ENCODE measurements at regions not wholly inside any gene's neighbourhood (a gene's known extent, or its start where the extent isn't known, plus 50 kb on each side); places are given as distances from the start of the nearest gene placed in this dataset.

DNA sequence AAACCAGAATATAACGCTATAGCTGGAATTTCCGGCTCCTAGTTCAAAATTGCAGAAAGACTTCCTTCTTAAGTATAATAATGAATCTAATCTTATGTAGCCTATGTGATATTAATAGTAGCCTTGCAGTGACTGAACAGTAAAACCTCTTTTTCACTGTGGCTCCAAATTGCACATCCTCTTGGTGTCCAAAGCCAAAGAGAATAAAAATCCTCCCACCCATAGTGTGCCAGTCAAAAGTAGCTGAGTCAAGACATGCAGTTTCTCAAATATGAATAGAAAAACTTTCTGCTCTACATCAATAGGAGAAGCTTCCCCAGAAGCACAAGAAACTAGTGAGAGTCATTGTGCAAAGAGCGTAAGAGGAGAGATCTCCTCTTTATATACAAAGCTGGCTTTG lies 76.0 kb upstream of the PICALM start:
- TF ChIP-seq, protein P1, sequence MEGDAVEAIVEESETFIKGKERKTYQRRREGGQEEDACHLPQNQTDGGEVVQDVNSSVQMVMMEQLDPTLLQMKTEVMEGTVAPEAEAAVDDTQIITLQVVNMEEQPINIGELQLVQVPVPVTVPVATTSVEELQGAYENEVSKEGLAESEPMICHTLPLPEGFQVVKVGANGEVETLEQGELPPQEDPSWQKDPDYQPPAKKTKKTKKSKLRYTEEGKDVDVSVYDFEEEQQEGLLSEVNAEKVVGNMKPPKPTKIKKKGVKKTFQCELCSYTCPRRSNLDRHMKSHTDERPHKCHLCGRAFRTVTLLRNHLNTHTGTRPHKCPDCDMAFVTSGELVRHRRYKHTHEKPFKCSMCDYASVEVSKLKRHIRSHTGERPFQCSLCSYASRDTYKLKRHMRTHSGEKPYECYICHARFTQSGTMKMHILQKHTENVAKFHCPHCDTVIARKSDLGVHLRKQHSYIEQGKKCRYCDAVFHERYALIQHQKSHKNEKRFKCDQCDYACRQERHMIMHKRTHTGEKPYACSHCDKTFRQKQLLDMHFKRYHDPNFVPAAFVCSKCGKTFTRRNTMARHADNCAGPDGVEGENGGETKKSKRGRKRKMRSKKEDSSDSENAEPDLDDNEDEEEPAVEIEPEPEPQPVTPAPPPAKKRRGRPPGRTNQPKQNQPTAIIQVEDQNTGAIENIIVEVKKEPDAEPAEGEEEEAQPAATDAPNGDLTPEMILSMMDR (conservative IDR thresholded peaks at IDR 0.05; ENCODE audit: low read length): no peak
- TF ChIP-seq EZH2phosphoT487 (IDR thresholded peaks at IDR 0.05; ENCODE audit: borderline replicate concordance, low read depth, low read length): no peak

Measured in OCI-LY7 (cell line).